Fibroblast of mammary gland (primary cell): ENCODE measurements at regions not wholly inside any gene's neighbourhood (a gene's known extent, or its start where the extent isn't known, plus 50 kb on each side); places are given as distances from the start of the nearest gene placed in this dataset.

Source experiments
- DNase-seq: peaks from one replicate; pipeline ENCODE4 v3.0.0-alpha.2; 2010; ENCODE audit warnings: low read depth
- H3K4me3 ChIP-seq: 2 replicates; pipeline ENCODE4 v1.5.1; 2011; ENCODE audit warnings: low read depth, mild to moderate bottlenecking, low read length, moderate library complexity; ENCODE audit not compliant: control insufficient read depth
- CTCF ChIP-seq: conservative IDR thresholded peaks from 2 replicates; pipeline ENCODE4 v1.5.1; 2011; ENCODE audit warnings: low read depth, low read length, inconsistent platforms; ENCODE audit not compliant: control insufficient read depth, insufficient read depth

GRCh38 chr15:88398011-88398410 is 69.2 kb downstream of the MRPL46 start:
- no peak overlapping the region for H3K4me3 ChIP-seq
- no peak for TF ChIP-seq CTCF
- no peak for DNase-seq

GRCh38 chr15:88397506-88397905 is 69.7 kb downstream of the MRPL46 start:
- no peak for DNase-seq
- H3K4me3 ChIP-seq: no peak overlapping the region
- no peak for TF ChIP-seq CTCF

GRCh38 chr15:88395872-88396781 is 71.1 kb downstream of the MRPL46 start:
- TF ChIP-seq CTCF: no peak
- DNase-seq: no peak
- H3K4me3 ChIP-seq: no peak overlapping the region

- TF ChIP-seq CTCF: no peak
- no peak for DNase-seq
- no peak overlapping the region for H3K4me3 ChIP-seq
Observed at GRCh38 chr15:88395241-88395640, 71.9 kb downstream of the MRPL46 start.

GRCh38 chr15:88394553-88395145 is 72.5 kb downstream of the MRPL46 start:
- no peak overlapping the region for H3K4me3 ChIP-seq
- DNase-seq: no peak
- TF ChIP-seq CTCF: no peak

- no peak overlapping the region for H3K4me3 ChIP-seq
- no peak for TF ChIP-seq CTCF
- DNase-seq: no peak
Observed at GRCh38 chr15:88393719-88394519, 73.3 kb downstream of the MRPL46 start.
